B cell (primary cell): ENCODE measurements at regions not wholly inside any gene's neighbourhood (a gene's known extent, or its start where the extent isn't known, plus 50 kb on each side); places are given as distances from the start of the nearest gene placed in this dataset.

ENCODE experiments used
- ATAC-seq: fragments of 200-7000 bp; cut with Tn5 transposase; one replicate; pipeline ENCODE4 v1.10.0; 2021; ENCODE audit warnings: low read depth, mild to moderate bottlenecking, moderate number of reproducible peaks, moderate library complexity
- CTCF ChIA-PET: fragments of 350-600 bp; sonication (Branson Sonifier 250); formaldehyde crosslinking; loops from one replicate; lab custom pipeline; 2021; ENCODE audit warnings: antibody characterized with exemption, inconsistent platforms; lab: Charles Lee
- POLR2A ChIA-PET: fragments of 350-600 bp; sonication (Branson Sonifier 250); formaldehyde crosslinking; loops from one replicate; lab custom pipeline; 2021; ENCODE audit warnings: antibody characterized with exemption; lab: Charles Lee
- DNase-seq: peaks from one replicate; pipeline ENCODE4 v3.0.0; 2013
- H2AFZ ChIP-seq: 2 replicates; pipeline ENCODE4 v1.6.1; 2012; ENCODE audit warnings: mild to moderate bottlenecking, low read depth, low read length; ENCODE audit not compliant: insufficient read depth, poor library complexity, severe bottlenecking
- H3K27ac ChIP-seq, 2 donors: 1 replicate in 1 of 2; 2 replicates in 1 of 2; pipeline ENCODE4 v1.5.1; 2012 to 2013; ENCODE audit warnings: low read length in 2 of 2, mild to moderate bottlenecking in 2 of 2, moderate library complexity in 1 of 2
- H3K27me3 ChIP-seq, 4 experiments: fragments of 200-600 bp in 1 of 4; sonication (generic) in 1 of 4; replicated peaks in 1 of 4; 1 replicate in 2 of 4; 2 replicates in 2 of 4; pipeline versions ENCODE4 v1.6.1 to v1.7.0; 2013 to 2016; ENCODE audit warnings: low read length in 3 of 4, mild to moderate bottlenecking in 2 of 4, mixed read lengths in 1 of 4, moderate library complexity in 1 of 4; ENCODE audit not compliant: insufficient read depth in 4 of 4, control insufficient read depth in 3 of 4; ENCODE audit errors: control extremely low read depth in 1 of 4
- H3K36me3 ChIP-seq, 2 experiments: replicated peaks in 1 of 2; 1 replicate in 1 of 2; 2 replicates in 1 of 2; pipeline versions ENCODE4 v1.6.1 to v1.7.1; 2013; ENCODE audit warnings: low read length in 1 of 2; ENCODE audit not compliant: insufficient read depth in 2 of 2, control insufficient read depth in 1 of 2; ENCODE audit errors: control extremely low read depth in 1 of 2, extremely low read depth in 1 of 2
- H3K4me1 ChIP-seq, 2 donors: fragments of 200-600 bp in 1 of 2; sonication (generic) in 1 of 2; 1 replicate in 1 of 2; 2 replicates in 1 of 2; pipeline versions ENCODE4 v1.5.1 to v1.6.1; 2013 to 2017; ENCODE audit warnings: low read length in 2 of 2; ENCODE audit not compliant: control insufficient read depth in 2 of 2, insufficient read depth in 2 of 2
- H3K4me2 ChIP-seq: replicated peaks from 2 replicates; pipeline ENCODE3; 2012; ENCODE audit warnings: mild to moderate bottlenecking, low read depth, low read length; ENCODE audit not compliant: poor library complexity, severe bottlenecking
- H3K4me3 ChIP-seq, 5 experiments: fragments of 200-600 bp in 1 of 5; sonication (generic) in 1 of 5; 1 replicate in 3 of 5; 2 replicates in 2 of 5; pipeline versions ENCODE4 v1.5.1 to v1.7.0; 2011 to 2016; ENCODE audit warnings: low read length in 4 of 5, mild to moderate bottlenecking in 4 of 5, low read depth in 2 of 5, control low read depth in 1 of 5, moderate library complexity in 1 of 5; ENCODE audit not compliant: insufficient read depth in 1 of 5; ENCODE audit errors: control extremely low read depth in 1 of 5, extremely low read depth in 1 of 5
- H3K79me2 ChIP-seq: fragments of 200-600 bp; sonication (generic); one replicate; pipeline ENCODE4 v1.6.0; 2016; ENCODE audit warnings: low read length; ENCODE audit not compliant: control insufficient read depth, insufficient read depth
- H3K9ac ChIP-seq: fragments of 200-600 bp; sonication (generic); 2 replicates; pipeline ENCODE4 v1.6.1; 2017; ENCODE audit warnings: mild to moderate bottlenecking, low read length, moderate library complexity
- H3K9me3 ChIP-seq, 3 donors: one replicate each; pipeline versions ENCODE4 v1.6.1 to v1.7.1; 2013; ENCODE audit warnings: low read length in 2 of 3; ENCODE audit not compliant: control insufficient read depth in 2 of 3, insufficient read depth in 1 of 3; ENCODE audit errors: control extremely low read depth in 1 of 3
- H4K20me1 ChIP-seq: 2 replicates; pipeline ENCODE4 v1.6.0; 2012; ENCODE audit warnings: mild to moderate bottlenecking, low read length; ENCODE audit not compliant: insufficient read depth, control insufficient read depth, poor library complexity, severe bottlenecking
- H3K27ac Mint-ChIP-seq: one replicate; pipeline ENCODE4 v1.8.0; 2021; ENCODE audit warnings: mixed read lengths
- H3K27me3 Mint-ChIP-seq: one replicate; pipeline ENCODE4 v1.8.0; 2021; ENCODE audit warnings: mixed read lengths
- H3K4me1 Mint-ChIP-seq: one replicate; pipeline ENCODE4 v1.8.0; 2021; ENCODE audit warnings: mixed read lengths
- H3K4me3 Mint-ChIP-seq: one replicate; pipeline ENCODE4 v1.8.0; 2021; ENCODE audit warnings: mixed read lengths
- H3K9me3 Mint-ChIP-seq: one replicate; pipeline ENCODE4 v1.8.0; 2022; ENCODE audit warnings: mixed read lengths; ENCODE audit not compliant: insufficient read depth
- EZH2 ChIP-seq: IDR thresholded peaks from 2 replicates; pipeline ENCODE4 v1.6.1; 2012; ENCODE audit warnings: borderline replicate concordance, low read depth, mild to moderate bottlenecking, moderate library complexity, low read length; ENCODE audit not compliant: insufficient read depth, poor library complexity, severe bottlenecking
- WGBS: methylation state at CpG from one replicate; pipeline ENCODE4 v1.1.5; 2013; ENCODE audit warnings: missing lambda C conversion rate; ENCODE audit not compliant: insufficient coverage; 5-methylcytosine and 5-hydroxymethylcytosine counted together
- intact Hi-C: fragments of 100-400 bp; cut with micrococcal nuclease; formaldehyde crosslinking; loops from one replicate; pipeline ENCODE4 v1.10.0; 2022
- TF ChIP-seq, protein P1 (sequence below): fragments of 200-600 bp; IDR thresholded peaks from one replicate; pipeline ENCODE4 v1.8.0; 2022; ENCODE audit warnings: antibody characterized with exemption, mild to moderate bottlenecking

DNA sequence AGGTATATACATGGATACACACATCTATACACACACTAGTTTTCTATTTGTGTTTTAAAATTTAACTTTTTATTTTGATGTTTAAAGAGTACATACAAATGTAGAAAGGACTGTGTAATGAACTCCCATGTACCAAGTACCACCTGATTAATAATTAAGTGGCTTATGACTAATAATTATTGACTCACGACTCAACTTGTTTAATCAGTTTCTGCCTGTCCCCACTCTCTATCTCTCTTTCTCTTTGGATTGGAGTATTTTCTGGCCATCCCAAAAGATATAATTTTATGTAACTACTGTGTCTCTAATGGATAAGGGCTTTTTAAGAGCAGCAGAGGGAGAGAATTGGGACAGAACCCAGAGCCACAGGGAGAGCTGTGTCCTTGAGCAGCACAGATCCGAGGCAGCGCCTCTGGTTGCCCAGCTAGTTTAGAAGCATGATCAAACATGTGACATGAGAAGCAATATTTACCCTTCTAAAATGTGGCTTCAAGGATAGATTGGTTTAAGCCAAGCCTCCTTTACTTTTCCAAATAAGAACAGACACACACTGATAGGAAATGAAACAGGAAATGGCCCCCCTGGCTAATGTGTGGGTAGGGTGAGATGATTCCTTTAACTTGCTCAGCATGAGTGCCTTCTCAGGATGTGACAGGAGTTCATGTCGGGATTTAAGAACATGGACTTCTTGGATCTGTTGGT lies 81.0 kb downstream of the ERMARD start:
- Mint-ChIP-seq H3K27ac (no peak overlapping the region), H3K9me3 (no peaks in the 10 kb centered on the region), H3K4me3 (no peak overlapping the region), H3K4me1 (peaks cover 1% of the 10 kb centered on the region), H3K27me3 (peaks cover 26% of the 10 kb centered on the region)
- Histone ChIP-seq H3K4me3 (no peak overlapping the region), H3K4me1 (peaks cover 0 to 6% of the 10 kb centered on the region in 2 donors), H3K79me2 (no peaks in the 10 kb centered on the region), H3K36me3 (no peaks in the 10 kb centered on the region), H2AFZ (peak overlapping the region; percentile 13), H3K27ac (no peak overlapping the region), H3K9ac (no peak overlapping the region), H3K4me2 (no peak overlapping the region), H3K9me3 (no peaks in the 10 kb centered on the region), H4K20me1 (no peaks in the 10 kb centered on the region), H3K27me3 (peaks cover 0 to 12% (median 6%) of the 10 kb centered on the region in 4 experiments)
- TF ChIP-seq EZH2, result no peak
- TF ChIP-seq, protein P1, sequence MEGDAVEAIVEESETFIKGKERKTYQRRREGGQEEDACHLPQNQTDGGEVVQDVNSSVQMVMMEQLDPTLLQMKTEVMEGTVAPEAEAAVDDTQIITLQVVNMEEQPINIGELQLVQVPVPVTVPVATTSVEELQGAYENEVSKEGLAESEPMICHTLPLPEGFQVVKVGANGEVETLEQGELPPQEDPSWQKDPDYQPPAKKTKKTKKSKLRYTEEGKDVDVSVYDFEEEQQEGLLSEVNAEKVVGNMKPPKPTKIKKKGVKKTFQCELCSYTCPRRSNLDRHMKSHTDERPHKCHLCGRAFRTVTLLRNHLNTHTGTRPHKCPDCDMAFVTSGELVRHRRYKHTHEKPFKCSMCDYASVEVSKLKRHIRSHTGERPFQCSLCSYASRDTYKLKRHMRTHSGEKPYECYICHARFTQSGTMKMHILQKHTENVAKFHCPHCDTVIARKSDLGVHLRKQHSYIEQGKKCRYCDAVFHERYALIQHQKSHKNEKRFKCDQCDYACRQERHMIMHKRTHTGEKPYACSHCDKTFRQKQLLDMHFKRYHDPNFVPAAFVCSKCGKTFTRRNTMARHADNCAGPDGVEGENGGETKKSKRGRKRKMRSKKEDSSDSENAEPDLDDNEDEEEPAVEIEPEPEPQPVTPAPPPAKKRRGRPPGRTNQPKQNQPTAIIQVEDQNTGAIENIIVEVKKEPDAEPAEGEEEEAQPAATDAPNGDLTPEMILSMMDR, result no peak
- POLR2A ChIA-PET, result no interaction called here
- ATAC-seq, result no peak
- CTCF ChIA-PET, result interaction anchor here (0.6 to 5.5 kb wide), 23 partner anchors 11 to 703 kb away, joined by 3 to 63 read pairs (median 4); partner anchors contain the start of gene DLL1
- WGBS, result 20% methylated on average over 1 of the region's 4 CpGs
- intact Hi-C loops, result no loop called here
- DNase-seq, result no peak
